Stimulated activated CD4-positive, alpha-beta T cell treated with anti-CD3 and anti-CD28 coated beads, TNF-alpha, amount 100 ng/mL, for 4 hours (primary cell): ENCODE measurements at regions not wholly inside any gene's neighbourhood (a gene's known extent, or its start where the extent isn't known, plus 50 kb on each side); places are given as distances from the start of the nearest gene placed in this dataset.

ENCODE experiments used
- DNase-seq, 3 experiments: peaks; one replicate each; pipeline ENCODE4 v3.0.0-alpha.2; 2020; ENCODE audit warnings: low read depth in 3 of 3

DNA sequence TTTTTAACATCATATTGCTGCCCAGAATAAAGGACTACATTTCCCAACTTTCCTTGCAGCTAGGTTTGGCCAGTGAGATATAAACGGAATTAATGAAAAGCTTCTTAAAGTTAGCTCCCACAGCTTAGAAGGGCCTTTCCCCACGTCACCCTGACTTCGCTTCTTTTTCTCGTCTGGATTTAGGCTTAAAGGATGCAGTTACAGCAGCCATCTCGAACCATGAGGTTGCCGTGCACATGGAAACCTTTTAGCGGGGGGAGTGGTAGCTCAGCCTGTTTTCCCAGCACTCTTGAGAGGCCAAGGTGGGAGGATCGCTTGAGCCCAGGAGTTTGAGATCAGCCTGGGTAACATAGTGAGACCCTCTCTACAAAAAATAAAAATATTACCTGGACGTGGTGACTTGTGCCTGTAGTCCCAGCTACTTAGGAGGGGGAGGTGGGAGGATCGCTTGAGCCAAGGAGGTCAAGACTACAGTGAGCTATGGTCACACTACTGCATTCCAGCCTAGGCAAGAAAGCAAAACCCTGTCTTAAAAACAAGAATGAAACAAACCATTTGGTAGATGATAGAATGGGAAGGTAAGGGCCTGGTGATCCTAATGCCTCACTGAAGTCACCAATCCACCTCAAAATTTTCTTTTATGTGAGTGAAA lies 64.3 kb upstream of the C1GALT1 start:
- no peak for DNase-seq

DNA sequence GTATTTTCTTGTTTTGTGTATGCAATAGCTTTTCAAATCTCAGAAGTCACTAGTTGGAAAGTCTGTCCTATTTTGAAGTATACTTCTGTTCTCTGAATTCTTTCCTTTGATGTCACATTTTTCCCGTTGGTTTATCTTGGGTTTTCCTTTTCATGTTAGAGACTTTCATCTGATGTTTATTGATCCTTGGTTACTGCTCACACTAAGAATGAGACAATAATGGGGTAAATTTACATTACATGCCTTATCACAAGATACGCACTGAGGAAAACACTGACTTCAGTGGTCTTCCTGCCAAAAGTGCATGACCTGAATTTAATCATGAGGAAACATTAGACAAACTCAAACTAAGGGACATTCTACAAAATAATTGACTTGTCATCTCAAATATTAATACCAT lies 63.5 kb upstream of the C1GALT1 start:
- no peak for DNase-seq

DNA sequence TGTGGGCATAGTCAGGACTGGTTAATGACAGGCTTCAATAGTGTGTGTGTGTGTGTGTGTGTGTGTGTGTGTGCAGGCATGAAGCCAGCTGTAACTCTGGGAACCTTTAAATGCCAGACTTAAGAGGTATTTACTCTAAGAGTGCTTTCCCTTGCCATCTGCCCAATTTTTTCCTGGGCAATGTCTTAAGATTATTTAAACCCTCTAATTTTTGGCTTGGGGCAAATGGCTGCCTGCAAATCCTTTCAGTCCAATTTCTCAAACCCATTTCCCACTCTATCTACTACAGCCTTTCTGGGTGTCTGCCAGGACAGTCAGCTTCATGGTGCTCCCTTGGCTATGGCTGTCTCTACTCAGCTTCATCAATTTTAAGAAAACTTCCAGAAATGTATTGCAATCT lies 62.6 kb upstream of the C1GALT1 start:
- DNase-seq = no peak

DNA sequence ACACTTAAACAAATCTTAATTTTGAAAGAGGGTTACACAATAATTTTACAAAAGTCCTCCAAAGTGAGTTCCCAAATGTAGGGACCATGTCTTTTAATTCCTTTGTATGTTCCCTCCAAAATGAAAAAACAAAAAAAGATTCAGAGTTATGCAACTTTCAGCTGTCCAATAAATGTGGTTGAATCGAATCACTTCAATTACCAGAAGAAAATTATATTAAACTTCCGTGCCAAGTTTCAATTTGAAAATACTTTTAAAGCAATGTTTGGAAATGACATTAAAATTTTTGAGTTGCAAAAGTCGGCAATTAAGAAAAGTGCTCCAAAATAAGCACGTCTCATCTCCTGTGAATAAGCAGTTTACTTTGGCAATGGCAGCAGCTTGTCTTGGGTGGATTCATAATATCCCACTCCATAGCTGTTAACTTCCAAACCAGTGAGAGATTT lies 60.3 kb upstream of the C1GALT1 start:
- no peak for DNase-seq

DNA sequence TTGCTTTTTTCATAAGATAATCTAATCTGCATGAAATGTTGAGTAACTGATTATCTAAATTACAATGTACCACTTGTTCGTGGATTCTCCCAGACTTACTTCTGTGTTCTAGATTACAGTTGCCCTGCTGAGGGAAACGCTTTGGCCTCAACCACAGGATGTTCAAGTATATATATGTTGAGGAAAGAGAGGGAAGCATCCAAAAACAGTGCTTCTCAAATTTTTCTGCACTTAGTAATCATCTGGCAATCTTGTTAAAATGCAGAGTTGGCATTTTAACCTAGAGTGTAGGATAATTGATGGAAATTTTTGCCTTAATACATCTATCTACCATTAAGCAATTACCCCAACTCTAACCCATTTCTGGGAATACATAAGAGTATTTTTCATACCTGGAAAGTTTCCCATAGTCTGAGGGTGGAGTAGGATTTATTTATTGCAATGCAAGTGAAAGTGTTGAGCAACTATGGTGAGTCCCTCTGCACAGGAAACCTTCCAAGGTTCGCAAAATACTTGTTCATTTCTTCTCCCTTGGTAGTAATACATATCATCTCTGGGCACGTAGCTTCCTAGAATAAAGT lies 59.6 kb upstream of the C1GALT1 start:
- DNase-seq = no peak

DNA sequence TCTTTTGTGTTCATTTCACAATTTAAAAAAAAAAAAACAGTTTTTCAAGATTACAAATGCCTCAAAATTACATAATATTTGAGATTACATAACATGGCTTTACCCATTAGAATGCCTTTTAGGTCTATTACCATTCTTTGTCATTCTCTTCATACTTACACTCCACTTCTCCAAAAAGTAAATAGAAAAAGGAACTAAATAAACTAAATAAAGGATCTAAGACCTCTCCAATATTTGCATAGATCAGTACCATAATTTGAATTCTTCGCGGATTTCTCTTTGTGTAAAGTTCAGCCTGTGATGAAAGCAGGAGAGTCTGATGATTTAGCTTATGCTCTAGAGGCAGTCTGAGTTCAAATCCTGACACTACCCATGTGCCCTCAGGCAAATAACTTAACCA lies 56.4 kb upstream of the C1GALT1 start:
- no peak for DNase-seq

DNA sequence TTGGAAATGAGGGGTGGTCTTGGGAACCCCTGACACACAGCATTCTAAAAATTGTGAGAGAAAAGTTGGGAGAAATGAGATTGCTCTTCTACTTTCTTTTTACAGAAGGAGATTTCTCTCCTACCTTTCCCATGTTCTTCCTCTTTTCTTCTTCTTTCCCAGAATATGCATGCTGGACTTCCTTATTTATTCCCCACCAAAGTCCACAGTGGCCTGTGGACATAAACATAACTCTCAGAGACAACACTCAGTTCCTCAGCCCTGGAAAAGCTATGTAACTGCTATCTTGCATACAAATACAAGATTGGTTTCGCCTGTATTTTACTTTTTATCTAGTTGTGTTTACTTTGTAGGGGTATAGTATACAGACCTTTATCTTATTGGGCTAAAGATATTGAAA lies 54.6 kb upstream of the C1GALT1 start:
- no peak for DNase-seq

DNA sequence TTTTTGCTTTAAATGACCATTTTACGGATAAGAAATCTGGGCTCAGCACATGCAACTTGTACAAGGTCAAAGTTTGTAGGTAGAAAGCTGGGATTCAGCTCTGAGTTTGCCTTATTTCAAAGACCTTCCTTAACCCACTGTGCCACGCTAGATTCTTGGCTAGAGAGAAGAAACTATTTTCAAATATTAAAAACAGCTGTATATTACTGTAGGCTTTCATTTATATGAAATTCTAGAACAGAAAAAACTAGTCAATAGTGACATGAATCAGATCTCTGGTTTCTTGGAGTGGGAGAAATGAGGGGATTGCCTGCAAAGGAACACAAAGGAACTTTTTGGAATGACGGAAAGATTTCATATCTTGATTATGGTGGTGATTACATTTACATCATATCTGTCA lies 53.0 kb upstream of the C1GALT1 start:
- DNase-seq = no peak

DNA sequence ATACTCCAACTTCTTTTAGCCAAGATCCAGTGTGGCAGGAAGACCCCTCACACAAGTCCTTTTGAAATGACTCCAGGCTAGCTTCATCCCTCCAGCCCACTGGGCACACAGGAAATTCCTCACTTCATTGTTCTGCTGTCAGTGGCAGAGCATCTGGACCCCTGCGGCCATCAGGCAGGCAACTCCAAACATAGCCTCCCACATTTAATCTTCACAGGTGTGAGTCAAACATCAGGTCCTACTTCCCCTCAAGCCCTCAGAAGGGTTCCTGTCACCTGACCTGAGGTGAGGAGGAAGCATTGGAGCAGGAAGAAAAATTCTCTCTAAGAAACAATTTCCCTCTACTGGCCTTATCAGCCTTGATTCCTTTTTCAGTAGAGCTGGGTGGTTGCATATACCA lies 51.1 kb upstream of the C1GALT1 start:
- DNase-seq = no peak
